VCaP (cell line): ENCODE measurements at regions not wholly inside any gene's neighbourhood (a gene's known extent, or its start where the extent isn't known, plus 50 kb on each side); places are given as distances from the start of the nearest gene placed in this dataset.
A peak's percentile ranks its signal among the peaks of the same experiment; 100 is the strongest.
"Not testable (repeated sequence)": the region's sequence is repeated elsewhere in the genome, so short reads cannot be mapped to it uniquely, and the experiment has no call there.

ENCODE experiments used
- H3K27ac ChIP-seq: fragments of 450-650 bp; 2 replicates; pipeline ENCODE4 v1.5.1; 2017
- TF ChIP-seq, protein P1 (sequence below): fragments of 450-650 bp; conservative IDR thresholded peaks from 2 replicates; pipeline ENCODE4 v1.5.1; 2017; ENCODE audit warnings: mild to moderate bottlenecking, moderate library complexity

DNA sequence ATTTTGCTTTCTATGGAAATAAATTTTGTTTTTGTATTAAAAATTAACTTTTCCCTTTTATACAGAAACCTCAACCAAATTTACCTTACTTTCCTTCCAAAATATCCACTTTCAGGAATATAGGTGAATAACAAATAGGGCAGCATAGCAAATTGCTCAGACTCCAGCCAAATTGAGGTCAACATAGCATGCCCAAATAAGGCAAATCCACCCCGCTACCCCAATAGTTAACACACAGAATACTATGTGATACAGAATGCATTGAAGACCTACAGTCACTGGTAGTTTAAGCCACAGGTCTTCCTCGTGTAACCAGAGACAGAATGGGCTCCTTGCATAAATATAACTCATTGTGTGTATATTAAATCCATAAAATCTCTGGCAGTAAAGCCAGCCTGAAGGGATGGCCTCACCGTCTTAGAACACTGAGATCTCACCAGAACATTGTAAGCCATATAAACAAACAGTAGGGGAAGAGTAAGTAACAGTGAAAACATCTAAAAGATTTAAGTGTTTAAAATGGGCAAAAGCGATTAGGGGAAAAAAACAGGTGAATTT is 72.2 kb downstream of the PMAIP1 start:
- H3K27ac ChIP-seq, result peak overlapping the region; percentile 11; the same call in 1 of the 2 replicates
- TF ChIP-seq, protein P1, sequence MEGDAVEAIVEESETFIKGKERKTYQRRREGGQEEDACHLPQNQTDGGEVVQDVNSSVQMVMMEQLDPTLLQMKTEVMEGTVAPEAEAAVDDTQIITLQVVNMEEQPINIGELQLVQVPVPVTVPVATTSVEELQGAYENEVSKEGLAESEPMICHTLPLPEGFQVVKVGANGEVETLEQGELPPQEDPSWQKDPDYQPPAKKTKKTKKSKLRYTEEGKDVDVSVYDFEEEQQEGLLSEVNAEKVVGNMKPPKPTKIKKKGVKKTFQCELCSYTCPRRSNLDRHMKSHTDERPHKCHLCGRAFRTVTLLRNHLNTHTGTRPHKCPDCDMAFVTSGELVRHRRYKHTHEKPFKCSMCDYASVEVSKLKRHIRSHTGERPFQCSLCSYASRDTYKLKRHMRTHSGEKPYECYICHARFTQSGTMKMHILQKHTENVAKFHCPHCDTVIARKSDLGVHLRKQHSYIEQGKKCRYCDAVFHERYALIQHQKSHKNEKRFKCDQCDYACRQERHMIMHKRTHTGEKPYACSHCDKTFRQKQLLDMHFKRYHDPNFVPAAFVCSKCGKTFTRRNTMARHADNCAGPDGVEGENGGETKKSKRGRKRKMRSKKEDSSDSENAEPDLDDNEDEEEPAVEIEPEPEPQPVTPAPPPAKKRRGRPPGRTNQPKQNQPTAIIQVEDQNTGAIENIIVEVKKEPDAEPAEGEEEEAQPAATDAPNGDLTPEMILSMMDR, result no peak

DNA sequence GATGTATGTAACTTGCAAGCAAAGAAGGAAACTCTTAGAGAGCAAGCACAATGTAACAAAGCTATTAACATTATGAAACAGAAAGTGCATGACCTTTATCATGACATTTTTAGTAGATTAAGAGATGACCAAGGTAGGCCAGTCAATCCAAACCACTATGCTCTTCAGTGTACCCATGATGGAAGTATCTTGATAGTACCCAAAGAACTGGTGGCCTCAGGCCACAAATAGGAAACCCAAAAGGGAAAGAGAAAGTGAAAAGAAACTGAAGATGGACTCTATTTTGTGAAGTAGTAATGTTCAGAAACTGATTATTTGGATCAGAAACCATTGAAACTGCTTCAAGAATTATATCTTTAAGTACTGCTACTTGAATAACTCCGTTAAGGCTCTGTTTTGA is 71.3 kb downstream of the PMAIP1 start:
- H3K27ac ChIP-seq, result not testable (repeated sequence)

DNA sequence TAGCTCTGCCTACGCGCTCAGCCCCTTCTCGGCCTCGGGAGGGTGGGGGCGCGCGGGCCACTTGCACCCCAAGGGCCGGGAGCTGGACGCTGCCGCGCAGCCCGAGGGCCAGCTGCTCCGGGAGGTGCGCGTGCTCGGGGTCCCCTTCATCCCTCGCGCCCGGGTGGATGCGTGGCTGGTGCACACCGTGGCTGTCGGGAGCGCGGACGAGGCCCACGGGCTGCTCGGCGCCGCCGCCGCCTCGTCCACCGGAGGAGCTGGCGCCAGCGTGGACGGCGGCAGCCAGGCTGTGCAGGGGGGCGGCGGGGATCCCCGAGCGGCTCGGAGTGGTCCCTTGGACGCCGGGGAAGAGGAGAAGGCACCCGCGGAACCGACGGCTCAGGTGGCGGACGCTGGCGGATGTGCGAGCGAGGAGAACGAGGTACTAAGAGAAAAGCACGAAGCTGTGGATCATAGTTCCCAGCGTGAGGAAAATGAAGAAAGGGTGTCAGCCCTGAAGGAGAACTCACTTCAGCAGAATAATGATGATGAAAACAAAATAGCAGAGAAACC is 69.8 kb downstream of the PMAIP1 start:
- H3K27ac ChIP-seq, result not testable (repeated sequence)

DNA sequence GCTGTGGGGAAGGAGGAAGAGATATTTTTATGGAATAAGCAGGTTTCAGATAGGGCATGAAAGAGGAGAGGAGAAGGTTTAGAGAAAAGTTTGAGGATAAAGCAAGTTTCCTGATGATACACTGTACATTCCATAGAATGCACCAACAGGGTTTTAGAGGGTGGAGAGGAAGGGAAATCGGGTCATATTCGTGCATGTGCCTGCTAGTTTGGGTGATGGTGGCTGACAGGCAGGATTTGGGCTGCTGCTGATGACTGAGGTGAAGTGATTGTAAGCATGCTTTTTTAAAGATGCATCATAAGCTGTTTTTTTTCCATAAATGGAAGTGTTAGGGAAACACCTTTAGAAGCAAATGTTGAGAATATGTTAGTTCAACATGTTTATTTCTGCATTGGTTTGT is 68.8 kb downstream of the PMAIP1 start:
- TF ChIP-seq, protein P1, result no peak
- no peak overlapping the region for H3K27ac ChIP-seq

DNA sequence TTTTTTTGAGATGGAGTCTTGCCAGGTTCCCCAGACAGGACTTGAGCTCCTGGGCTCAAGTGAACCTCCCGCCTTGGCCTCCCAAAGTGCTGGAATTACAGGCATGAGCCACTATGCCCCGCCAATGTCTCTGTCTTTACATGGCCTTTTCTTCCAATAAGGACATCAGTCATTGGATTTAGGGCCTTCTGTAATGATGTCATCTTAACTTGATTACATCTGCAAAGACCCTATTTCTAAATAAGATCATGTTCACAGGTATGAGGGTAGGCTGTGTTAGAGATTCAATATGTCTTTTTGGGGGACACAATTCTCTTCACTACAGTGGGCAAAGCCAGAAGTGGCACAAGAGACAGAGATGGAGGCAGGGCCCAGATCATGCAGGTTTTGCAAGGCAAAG is 68.1 kb downstream of the PMAIP1 start:
- no peak overlapping the region for H3K27ac ChIP-seq
- TF ChIP-seq, protein P1, result no peak

DNA sequence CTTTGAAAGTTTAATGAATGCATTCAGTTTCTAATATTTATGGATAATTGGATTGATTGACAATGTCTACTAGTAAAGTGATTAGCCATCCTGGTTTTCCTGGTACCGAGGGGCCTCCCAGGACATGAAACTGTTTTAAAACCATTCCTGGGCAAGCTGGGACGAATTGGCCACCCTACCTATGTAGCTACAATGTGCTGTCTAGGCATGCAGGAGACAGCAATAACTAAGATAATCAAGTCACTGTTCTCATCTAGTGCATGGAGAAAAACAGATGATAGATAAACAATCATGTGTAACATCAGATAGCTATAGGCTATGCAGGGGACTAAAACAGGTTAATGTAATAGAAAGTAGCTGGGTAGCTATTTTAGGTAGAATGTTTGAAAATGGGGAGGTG is 67.1 kb downstream of the PMAIP1 start:
- H3K27ac ChIP-seq, result no peak overlapping the region
- TF ChIP-seq, protein P1, result no peak

DNA sequence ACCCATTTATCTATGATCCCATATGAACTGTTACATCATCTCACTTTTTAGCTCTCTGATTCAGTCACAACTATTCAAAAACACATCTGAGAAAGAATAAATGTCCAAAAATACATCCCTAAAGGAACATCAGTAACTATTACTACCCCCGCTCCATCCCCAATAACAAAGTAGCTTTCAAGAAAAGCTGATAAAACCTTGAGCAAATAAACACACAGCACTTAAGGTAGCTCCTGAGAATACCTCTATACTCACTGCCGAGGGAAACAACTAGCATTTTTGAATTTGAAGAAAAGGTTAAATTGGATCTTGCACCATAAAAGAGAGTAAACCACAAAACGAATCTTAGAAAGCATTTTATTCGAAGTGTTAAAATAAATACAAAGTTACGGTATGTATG is 63.4 kb downstream of the PMAIP1 start:
- H3K27ac ChIP-seq, result no peak overlapping the region
- TF ChIP-seq, protein P1, result no peak

DNA sequence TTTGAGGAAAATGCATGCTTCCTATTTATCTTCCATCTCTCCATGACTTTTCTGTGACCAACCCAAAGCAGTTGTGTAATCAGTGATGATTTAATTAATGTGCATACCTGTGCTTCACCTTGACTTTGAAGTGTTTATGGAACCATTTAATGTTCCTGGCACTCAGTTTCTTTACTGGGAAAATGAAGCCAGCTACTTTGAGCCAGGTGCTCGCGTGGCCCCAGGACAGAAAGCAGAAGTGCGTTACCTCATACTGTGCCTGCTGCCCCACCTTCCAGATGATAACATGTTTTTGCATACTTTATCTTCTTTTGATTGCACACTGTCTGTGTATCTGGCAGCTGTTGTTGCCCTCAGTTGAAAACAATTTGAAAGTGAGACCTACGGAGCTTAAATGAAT is 61.3 kb downstream of the PMAIP1 start:
- no peak overlapping the region for H3K27ac ChIP-seq

More for the DNA sequence above, 61.3 kb downstream of the PMAIP1 start:
- TF ChIP-seq, protein P1, result no peak
